ENCODE measurements at regions not wholly inside any gene's neighbourhood (a gene's known extent, or its start where the extent isn't known, plus 50 kb on each side); places are given as distances from the start of the nearest gene placed in this dataset.

- TF ChIP-seq, protein P1, sequence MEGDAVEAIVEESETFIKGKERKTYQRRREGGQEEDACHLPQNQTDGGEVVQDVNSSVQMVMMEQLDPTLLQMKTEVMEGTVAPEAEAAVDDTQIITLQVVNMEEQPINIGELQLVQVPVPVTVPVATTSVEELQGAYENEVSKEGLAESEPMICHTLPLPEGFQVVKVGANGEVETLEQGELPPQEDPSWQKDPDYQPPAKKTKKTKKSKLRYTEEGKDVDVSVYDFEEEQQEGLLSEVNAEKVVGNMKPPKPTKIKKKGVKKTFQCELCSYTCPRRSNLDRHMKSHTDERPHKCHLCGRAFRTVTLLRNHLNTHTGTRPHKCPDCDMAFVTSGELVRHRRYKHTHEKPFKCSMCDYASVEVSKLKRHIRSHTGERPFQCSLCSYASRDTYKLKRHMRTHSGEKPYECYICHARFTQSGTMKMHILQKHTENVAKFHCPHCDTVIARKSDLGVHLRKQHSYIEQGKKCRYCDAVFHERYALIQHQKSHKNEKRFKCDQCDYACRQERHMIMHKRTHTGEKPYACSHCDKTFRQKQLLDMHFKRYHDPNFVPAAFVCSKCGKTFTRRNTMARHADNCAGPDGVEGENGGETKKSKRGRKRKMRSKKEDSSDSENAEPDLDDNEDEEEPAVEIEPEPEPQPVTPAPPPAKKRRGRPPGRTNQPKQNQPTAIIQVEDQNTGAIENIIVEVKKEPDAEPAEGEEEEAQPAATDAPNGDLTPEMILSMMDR (IDR thresholded peaks at IDR 0.05; ENCODE audit: insufficient read depth, missing control alignments) = peak; percentile 39
- DNase-seq (ENCODE audit: insufficient read length, low spot score) = no peak
- FAIRE-seq = no peak
These were observed 97.3 kb downstream of the NKX6-1 start for GRCh38 chr4:84401701-84402306.

GRCh38 chr4:84394386-84394785 is 104.7 kb downstream of the NKX6-1 start:
- TF ChIP-seq, protein P1 (IDR thresholded peaks at IDR 0.05; ENCODE audit: insufficient read depth, missing control alignments) = no peak

GRCh38 chr4:84392951-84393590 is 106.0 kb downstream of the NKX6-1 start:
- DNase-seq (ENCODE audit: insufficient read length, low spot score) (no peak), FAIRE-seq (no peak)
- TF ChIP-seq, protein P1 (IDR thresholded peaks at IDR 0.05; ENCODE audit: insufficient read depth, missing control alignments) = no peak

More at GRCh38 chr4:84394386-84394785, 104.7 kb downstream of the NKX6-1 start:
- DNase-seq (ENCODE audit: insufficient read length, low spot score) (no peak), FAIRE-seq (no peak)

DNA sequence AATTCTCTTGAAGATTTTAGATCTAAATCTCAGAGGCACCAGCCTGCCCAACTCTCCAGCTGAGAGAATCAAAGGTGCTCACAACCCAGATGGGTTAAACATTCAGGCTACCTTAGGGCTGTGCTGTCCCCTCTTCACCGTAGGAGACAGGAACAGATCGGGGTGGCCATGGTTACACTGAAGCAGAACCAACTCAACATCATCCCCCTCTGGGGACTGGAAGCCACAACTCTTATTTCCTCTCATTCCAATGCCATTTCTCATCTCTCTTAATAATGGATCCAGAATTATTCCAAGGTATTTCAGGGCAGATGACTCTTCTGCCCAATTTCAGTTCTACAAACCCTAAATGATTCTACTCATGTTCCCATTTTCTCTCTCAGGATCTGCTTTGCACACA is 109.7 kb downstream of the NKX6-1 start:
- TF ChIP-seq, protein P1 (IDR thresholded peaks at IDR 0.05; ENCODE audit: insufficient read depth, missing control alignments) = no peak
- DNase-seq (ENCODE audit: insufficient read length, low spot score) (no peak), FAIRE-seq (no peak)

DNA sequence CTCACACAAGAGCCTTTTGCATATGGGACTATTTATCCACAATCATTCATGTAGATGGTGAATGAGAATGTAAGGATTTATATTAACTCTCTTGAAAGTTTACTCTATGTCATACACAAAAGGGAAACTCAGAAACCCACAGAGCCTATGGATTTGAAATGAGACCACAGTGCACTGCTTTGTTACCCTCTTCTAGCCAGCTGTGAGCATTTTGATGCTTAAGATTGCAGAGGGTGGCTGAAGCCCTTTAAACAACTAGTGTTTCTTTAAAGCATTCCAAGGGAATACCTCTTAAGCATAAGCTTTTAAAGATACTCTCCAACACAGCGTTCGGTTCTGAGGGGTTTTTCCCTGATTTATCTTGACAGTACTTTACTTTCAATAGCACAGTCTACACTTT is 113.9 kb downstream of the NKX6-1 start:
- FAIRE-seq (no peak), DNase-seq (ENCODE audit: insufficient read length, low spot score) (no peak)
- TF ChIP-seq, protein P1 (IDR thresholded peaks at IDR 0.05; ENCODE audit: insufficient read depth, missing control alignments) = no peak

- FAIRE-seq (no peak), DNase-seq (ENCODE audit: insufficient read length, low spot score) (no peak)
- TF ChIP-seq, protein P1 (IDR thresholded peaks at IDR 0.05; ENCODE audit: insufficient read depth, missing control alignments) = no peak
These were observed 114.3 kb downstream of the NKX6-1 start for GRCh38 chr4:84384801-84385200.

DNA sequence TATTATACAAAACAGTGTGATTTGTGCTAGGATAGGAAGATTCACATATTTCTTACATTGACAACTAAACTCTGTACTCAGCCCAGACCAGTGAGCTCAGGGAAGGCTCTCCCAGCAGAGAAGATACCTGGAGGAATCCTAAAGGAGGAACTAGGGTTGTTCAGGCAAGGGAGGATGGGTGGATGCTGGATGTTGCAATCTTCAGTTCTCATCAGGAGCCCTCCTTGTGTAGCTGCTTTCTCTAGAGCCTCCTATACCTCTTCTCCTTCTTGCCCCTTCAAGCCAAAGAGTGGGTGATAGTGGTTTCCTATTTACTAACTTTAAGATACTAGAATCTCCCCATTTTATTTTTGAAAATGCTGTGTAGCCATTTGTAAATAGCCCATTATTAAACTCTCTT is 117.3 kb downstream of the NKX6-1 start:
- TF ChIP-seq, protein P1 (IDR thresholded peaks at IDR 0.05; ENCODE audit: insufficient read depth, missing control alignments) = no peak
- FAIRE-seq (no peak), DNase-seq (ENCODE audit: insufficient read length, low spot score) (no peak)
